GM23248 (cell line): ENCODE measurements at regions not wholly inside any gene's neighbourhood (a gene's known extent, or its start where the extent isn't known, plus 50 kb on each side); places are given as distances from the start of the nearest gene placed in this dataset.
A peak's percentile ranks its signal among the peaks of the same experiment; 100 is the strongest.

ENCODE experiments used
- DNase-seq: peaks from one replicate; pipeline ENCODE4 v3.0.0-alpha.2; 2015
- H2AFZ ChIP-seq: fragments of 200-600 bp; sonication (generic); 2 replicates; pipeline ENCODE4 v1.6.1; 2016; ENCODE audit warnings: antibody characterized with exemption
- H3F3A ChIP-seq: fragments of 200-600 bp; sonication (generic); 2 replicates; pipeline ENCODE4 v1.6.1; 2016; ENCODE audit warnings: mild to moderate bottlenecking, antibody characterized with exemption, mixed run types; ENCODE audit not compliant: insufficient read depth
- H3K27ac ChIP-seq: fragments of 200-600 bp; sonication (generic); 2 replicates; pipeline ENCODE4 v1.5.1; 2016; ENCODE audit warnings: mild to moderate bottlenecking
- H3K27me3 ChIP-seq: fragments of 200-600 bp; sonication (generic); replicated peaks from 2 replicates; pipeline ENCODE4 v1.6.1; 2016; ENCODE audit warnings: mild to moderate bottlenecking; ENCODE audit not compliant: insufficient read depth
- H3K36me3 ChIP-seq: fragments of 200-600 bp; sonication (generic); 2 replicates; pipeline ENCODE4 v1.6.1; 2016; ENCODE audit warnings: low read depth, mild to moderate bottlenecking
- H3K4me1 ChIP-seq: fragments of 200-600 bp; sonication (generic); 2 replicates; pipeline ENCODE4 v1.6.1; 2016; ENCODE audit warnings: mild to moderate bottlenecking; ENCODE audit not compliant: insufficient read depth
- H3K4me2 ChIP-seq: fragments of 200-600 bp; sonication (generic); one replicate; pipeline ENCODE4 v1.6.1; 2016; ENCODE audit warnings: mild to moderate bottlenecking; ENCODE audit not compliant: unreplicated experiment
- H3K4me3 ChIP-seq: fragments of 200-600 bp; sonication (generic); 2 replicates; pipeline ENCODE4 v1.5.1; 2016; ENCODE audit warnings: mild to moderate bottlenecking
- H3K79me2 ChIP-seq: fragments of 200-600 bp; sonication (generic); 2 replicates; pipeline ENCODE4 v1.6.1; 2016; ENCODE audit warnings: mild to moderate bottlenecking; ENCODE audit not compliant: insufficient read depth
- H3K9ac ChIP-seq: fragments of 200-600 bp; sonication (generic); 2 replicates; pipeline ENCODE4 v1.6.1; 2016; ENCODE audit warnings: mild to moderate bottlenecking
- H3K9me2 ChIP-seq: fragments of 200-600 bp; sonication (generic); 2 replicates; pipeline ENCODE4 v1.6.1; 2016; ENCODE audit warnings: mixed run types, mild to moderate bottlenecking, moderate library complexity; ENCODE audit not compliant: insufficient read depth
- H3K9me3 ChIP-seq: fragments of 200-600 bp; sonication (generic); one replicate; pipeline ENCODE4 v1.6.1; 2017; ENCODE audit warnings: low read depth
- H4K20me1 ChIP-seq: fragments of 200-600 bp; sonication (generic); 2 replicates; pipeline ENCODE4 v1.6.0; 2016; ENCODE audit not compliant: insufficient read depth
- EZH2 ChIP-seq: fragments of 200-600 bp; sonication (generic); IDR thresholded peaks from 2 replicates; pipeline ENCODE4 v1.6.1; 2018; ENCODE audit warnings: antibody characterized with exemption, mild to moderate bottlenecking; ENCODE audit not compliant: insufficient read depth, poor library complexity, severe bottlenecking
- EZH2phosphoT487 ChIP-seq: fragments of 200-600 bp; sonication (generic); IDR thresholded peaks from 2 replicates; pipeline ENCODE4 v1.6.1; 2018; ENCODE audit warnings: antibody characterized with exemption, moderate library complexity, mild to moderate bottlenecking, low read depth; ENCODE audit not compliant: insufficient read depth
- WGBS, 2 experiments: methylation state at CpG; one replicate each; pipeline ENCODE4 v1.1.6; 2015 to 2017; ENCODE audit warnings: low lambda C conversion rate in 2 of 2, low coverage in 1 of 2; ENCODE audit errors: missing lambda C conversion rate in 2 of 2; 5-methylcytosine and 5-hydroxymethylcytosine counted together
- in situ Hi-C: fragments of 300-500 bp; cut with MboI; formaldehyde crosslinking; loops from 2 replicates; pipeline ENCODE4 v1.15.0; 2020

- H3K27ac ChIP-seq, result no peak overlapping the region
Measured at GRCh38 chr1:97013941-97014340, 292.4 kb downstream of the PTBP2 start.

GRCh38 chr1:97014426-97014825, 292.8 kb downstream of the PTBP2 start:
- peaks cover 11% of the 10 kb centered on the region for H3K4me1 ChIP-seq
- 46 to 52% methylated on average over 1 of the region's 1 CpG for WGBS, 2 experiments
- H3K9ac ChIP-seq, result no peak overlapping the region
- no peak overlapping the region for H3K4me3 ChIP-seq
- H4K20me1 ChIP-seq, result no peaks in the 10 kb centered on the region
- H3K36me3 ChIP-seq, result no peaks in the 10 kb centered on the region
- no peaks in the 10 kb centered on the region for H3K27me3 ChIP-seq
- no peaks in the 10 kb centered on the region; the same call in 1 of the 2 replicates for H3F3A ChIP-seq
- in situ Hi-C loops, result no loop called here
- no peak for DNase-seq
- no peak overlapping the region for H3K27ac ChIP-seq
- H3K9me2 ChIP-seq, result no peaks in the 10 kb centered on the region
- TF ChIP-seq EZH2 (no peak), EZH2phosphoT487 (no peak)
- H3K79me2 ChIP-seq, result no peaks in the 10 kb centered on the region
- no peaks in the 10 kb centered on the region for H3K9me3 ChIP-seq
- H2AFZ ChIP-seq, result no peak overlapping the region
- peak overlapping the region; percentile 44 for H3K4me2 ChIP-seq

More at GRCh38 chr1:97013941-97014340, 292.4 kb downstream of the PTBP2 start:
- Histone ChIP-seq H3F3A (no peaks in the 10 kb centered on the region; the same call in 1 of the 2 replicates), H3K9me3 (no peaks in the 10 kb centered on the region), H3K79me2 (no peaks in the 10 kb centered on the region), H4K20me1 (no peaks in the 10 kb centered on the region), H3K9ac (no peak overlapping the region), H2AFZ (no peak overlapping the region), H3K4me3 (no peak overlapping the region), H3K9me2 (no peaks in the 10 kb centered on the region), H3K4me2 (peak overlapping the region; percentile 44), H3K27me3 (no peaks in the 10 kb centered on the region), H3K36me3 (no peaks in the 10 kb centered on the region), H3K4me1 (peaks cover 11% of the 10 kb centered on the region)
- whole genome bisulfite sequencing, 2 experiments, result 8 to 17% methylated on average over 1 of the region's 1 CpG
- in situ Hi-C loops, result no loop called here
- DNase-seq, result peak; percentile 47
- TF ChIP-seq EZH2 (no peak), EZH2phosphoT487 (no peak)

GRCh38 chr1:97017895-97018294, 296.3 kb downstream of the PTBP2 start:
- Histone ChIP-seq H3K27me3 (no peaks in the 10 kb centered on the region), H3K9me3 (no peaks in the 10 kb centered on the region), H3K9me2 (no peaks in the 10 kb centered on the region), H3K9ac (no peak overlapping the region), H3K27ac (no peak overlapping the region), H3K79me2 (no peaks in the 10 kb centered on the region), H4K20me1 (no peaks in the 10 kb centered on the region), H3K4me3 (no peak overlapping the region), H3F3A (no peaks in the 10 kb centered on the region; the same call in 1 of the 2 replicates), H2AFZ (peak overlapping the region; percentile 26; the same call in 1 of the 2 replicates), H3K36me3 (no peaks in the 10 kb centered on the region), H3K4me2 (no peak overlapping the region), H3K4me1 (peaks cover 11% of the 10 kb centered on the region)
- in situ Hi-C loops, result no loop called here
- TF ChIP-seq EZH2, result no peak
- no peak for DNase-seq
- WGBS, 2 experiments, result 33 to 36% methylated on average over 2 of the region's 2 CpGs
